H1 (cell line): ENCODE measurements at regions not wholly inside any gene's neighbourhood (a gene's known extent, or its start where the extent isn't known, plus 50 kb on each side); places are given as distances from the start of the nearest gene placed in this dataset.

ENCODE experiments used
- CHD2 ChIP-seq: IDR thresholded peaks from 2 replicates; pipeline ENCODE4 v1.6.1; 2012; ENCODE audit warnings: low read length, improper control_type of control experiment
- EGR1 ChIP-seq: IDR thresholded peaks from 2 replicates; pipeline ENCODE4 v1.6.1; 2011; ENCODE audit warnings: low read depth, low read length, borderline replicate concordance
- TF ChIP-seq, protein P1 (sequence below), 3 experiments: IDR thresholded peaks; 1 replicate in 2 of 3; 2 replicates in 1 of 3; pipeline versions ENCODE4 v1.5.1 to v1.6.1; 2011; ENCODE audit warnings: low read length in 3 of 3, mild to moderate bottlenecking in 3 of 3, inconsistent platforms in 2 of 3, low read depth in 1 of 3, moderate library complexity in 1 of 3; ENCODE audit not compliant: insufficient read depth in 1 of 3; ENCODE audit errors: control extremely low read depth in 1 of 3

DNA sequence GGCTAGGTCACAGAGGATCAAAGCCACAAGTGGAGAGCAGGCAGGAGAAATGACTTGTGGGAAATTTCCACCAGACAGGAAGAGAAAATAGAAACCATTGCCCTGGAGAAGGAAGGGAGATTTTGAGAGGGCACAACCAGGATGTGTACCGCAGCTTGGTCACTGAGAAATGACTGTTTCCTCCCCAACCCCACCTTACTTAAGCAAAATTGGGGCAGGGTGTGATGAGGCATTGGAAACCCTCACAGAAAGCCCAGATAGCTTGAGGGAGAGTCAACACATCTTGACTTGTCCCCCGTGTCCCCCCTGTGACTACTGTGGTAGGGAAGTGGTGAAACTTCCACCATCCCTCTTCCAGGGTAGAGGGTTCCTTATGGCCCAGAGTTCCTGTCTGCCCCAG lies 113.5 kb upstream of the FAM20A start:
- TF ChIP-seq, protein P1, sequence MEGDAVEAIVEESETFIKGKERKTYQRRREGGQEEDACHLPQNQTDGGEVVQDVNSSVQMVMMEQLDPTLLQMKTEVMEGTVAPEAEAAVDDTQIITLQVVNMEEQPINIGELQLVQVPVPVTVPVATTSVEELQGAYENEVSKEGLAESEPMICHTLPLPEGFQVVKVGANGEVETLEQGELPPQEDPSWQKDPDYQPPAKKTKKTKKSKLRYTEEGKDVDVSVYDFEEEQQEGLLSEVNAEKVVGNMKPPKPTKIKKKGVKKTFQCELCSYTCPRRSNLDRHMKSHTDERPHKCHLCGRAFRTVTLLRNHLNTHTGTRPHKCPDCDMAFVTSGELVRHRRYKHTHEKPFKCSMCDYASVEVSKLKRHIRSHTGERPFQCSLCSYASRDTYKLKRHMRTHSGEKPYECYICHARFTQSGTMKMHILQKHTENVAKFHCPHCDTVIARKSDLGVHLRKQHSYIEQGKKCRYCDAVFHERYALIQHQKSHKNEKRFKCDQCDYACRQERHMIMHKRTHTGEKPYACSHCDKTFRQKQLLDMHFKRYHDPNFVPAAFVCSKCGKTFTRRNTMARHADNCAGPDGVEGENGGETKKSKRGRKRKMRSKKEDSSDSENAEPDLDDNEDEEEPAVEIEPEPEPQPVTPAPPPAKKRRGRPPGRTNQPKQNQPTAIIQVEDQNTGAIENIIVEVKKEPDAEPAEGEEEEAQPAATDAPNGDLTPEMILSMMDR (IDR thresholded peaks at IDR 0.05; ENCODE audit: control extremely low read depth in 1 of 3, insufficient read depth in 1 of 3, low read depth in 1 of 3, low read length in 3 of 3), result no peak
- TF ChIP-seq CHD2 (no peak), EGR1 (no peak)
